CD14-positive monocyte (primary cell): ENCODE measurements at regions not wholly inside any gene's neighbourhood (a gene's known extent, or its start where the extent isn't known, plus 50 kb on each side); places are given as distances from the start of the nearest gene placed in this dataset.

Experiments
- DNase-seq, 3 donors: peaks; one replicate each; pipeline ENCODE4 v3.0.0-alpha.2; 2011 to 2022
- H2AFZ ChIP-seq: 2 replicates; pipeline ENCODE4 v1.6.0; 2012; ENCODE audit warnings: mild to moderate bottlenecking, low read depth, low read length, inconsistent platforms; ENCODE audit not compliant: insufficient read depth, poor library complexity, severe bottlenecking
- H3K27ac ChIP-seq, 2 donors: 1 replicate in 1 of 2; 2 replicates in 1 of 2; pipeline ENCODE4 v1.5.1; 2012 to 2013; ENCODE audit warnings: low read length in 2 of 2, control low read depth in 1 of 2, inconsistent platforms in 1 of 2, low read depth in 1 of 2, mild to moderate bottlenecking in 1 of 2
- H3K27me3 ChIP-seq, 2 donors: one replicate each; pipeline versions ENCODE4 v1.6.0 to v1.6.1; 2011 to 2013; ENCODE audit warnings: low read length in 2 of 2; ENCODE audit not compliant: control insufficient read depth in 2 of 2, insufficient read depth in 2 of 2
- H3K36me3 ChIP-seq, 2 donors: replicated peaks in 1 of 2; 1 replicate in 1 of 2; 2 replicates in 1 of 2; pipeline versions ENCODE4 v1.5.1 to v1.6.1; 2012 to 2013; ENCODE audit warnings: low read length in 2 of 2, control low read depth in 1 of 2, inconsistent platforms in 1 of 2, mild to moderate bottlenecking in 1 of 2; ENCODE audit not compliant: insufficient read depth in 2 of 2, control insufficient read depth in 1 of 2
- H3K4me1 ChIP-seq, 2 donors: 1 replicate in 1 of 2; 2 replicates in 1 of 2; pipeline versions ENCODE4 v1.5.1 to v1.6.1; 2012 to 2013; ENCODE audit warnings: low read length in 2 of 2, control low read depth in 1 of 2, inconsistent platforms in 1 of 2, mild to moderate bottlenecking in 1 of 2, moderate library complexity in 1 of 2; ENCODE audit not compliant: insufficient read depth in 2 of 2, control insufficient read depth in 1 of 2
- H3K4me2 ChIP-seq: replicated peaks from 2 replicates; pipeline ENCODE3; 2012; ENCODE audit warnings: low read length, moderate library complexity, mild to moderate bottlenecking; ENCODE audit not compliant: poor library complexity, severe bottlenecking; ENCODE audit errors: extremely low read depth
- H3K4me3 ChIP-seq, 3 experiments: fragments of 200-600 bp in 1 of 3; sonication (generic) in 1 of 3; replicated peaks in 1 of 3; 1 replicate in 2 of 3; 2 replicates in 1 of 3; pipeline ENCODE4 v1.5.1; 2011 to 2013; ENCODE audit warnings: low read length in 3 of 3, mild to moderate bottlenecking in 3 of 3, control low read depth in 2 of 3, low read depth in 2 of 3, inconsistent platforms in 1 of 3, moderate library complexity in 1 of 3
- H3K79me2 ChIP-seq: 2 replicates; pipeline ENCODE4 v1.6.0; 2012; ENCODE audit warnings: mild to moderate bottlenecking, control low read depth, inconsistent platforms, low read length, moderate library complexity; ENCODE audit not compliant: insufficient read depth
- H3K9ac ChIP-seq: 2 replicates; pipeline ENCODE4 v1.6.0; 2017; ENCODE audit warnings: low read length, mild to moderate bottlenecking; ENCODE audit not compliant: insufficient read depth, poor library complexity, severe bottlenecking
- H3K9me3 ChIP-seq, 2 donors: replicated peaks in 1 of 2; 1 replicate in 1 of 2; 2 replicates in 1 of 2; pipeline versions ENCODE4 v1.5.1 to v1.6.1; 2012 to 2013; ENCODE audit warnings: low read length in 2 of 2, control low read depth in 1 of 2; ENCODE audit not compliant: control insufficient read depth in 1 of 2, insufficient read depth in 1 of 2
- H4K20me1 ChIP-seq: 2 replicates; pipeline ENCODE4 v1.6.0; 2012; ENCODE audit warnings: mild to moderate bottlenecking, low read length, control low read depth, moderate library complexity; ENCODE audit not compliant: insufficient read depth
- H3K27ac Mint-ChIP-seq, 7 donors: one replicate each; pipeline ENCODE4 v1.8.0; 2020; ENCODE audit warnings: mild to moderate bottlenecking in 7 of 7, mixed read lengths in 7 of 7, moderate library complexity in 6 of 7, inconsistent platforms in 2 of 7
- H3K27me3 Mint-ChIP-seq, 3 donors: one replicate each; pipeline ENCODE4 v1.8.0; 2021 to 2022; ENCODE audit warnings: low read depth in 3 of 3, mild to moderate bottlenecking in 3 of 3, mixed read lengths in 3 of 3, moderate library complexity in 3 of 3, inconsistent platforms in 1 of 3
- H3K36me3 Mint-ChIP-seq, 2 donors: one replicate each; pipeline ENCODE4 v1.8.0; 2020; ENCODE audit warnings: mixed read lengths in 2 of 2, inconsistent platforms in 1 of 2, mild to moderate bottlenecking in 1 of 2
- H3K4me1 Mint-ChIP-seq: one replicate; pipeline ENCODE4 v1.8.0; 2020; ENCODE audit warnings: mild to moderate bottlenecking, mixed read lengths
- H3K4me3 Mint-ChIP-seq, 2 donors: one replicate each; pipeline ENCODE4 v1.8.0; 2020; ENCODE audit warnings: mild to moderate bottlenecking in 2 of 2, mixed read lengths in 2 of 2, moderate library complexity in 1 of 2
- H3K9me3 Mint-ChIP-seq, 7 donors: one replicate each; pipeline ENCODE4 v1.8.0; 2020 to 2022; ENCODE audit warnings: mixed read lengths in 7 of 7, mild to moderate bottlenecking in 6 of 7, moderate library complexity in 6 of 7, inconsistent platforms in 2 of 7
- CTCF ChIP-seq: fragments of 200-600 bp; IDR thresholded peaks from one replicate; pipeline ENCODE4 v1.8.0; 2022; ENCODE audit warnings: antibody characterized with exemption, mild to moderate bottlenecking
- WGBS: methylation state at CpG from one replicate; pipeline ENCODE4 v1.1.5; 2013; ENCODE audit warnings: missing lambda C conversion rate; ENCODE audit not compliant: insufficient coverage; 5-methylcytosine and 5-hydroxymethylcytosine counted together
- intact Hi-C, 2 donors: fragments of 100-400 bp; cut with micrococcal nuclease; formaldehyde crosslinking; loops; one replicate each; pipeline versions ENCODE4 v1.15.0 to v1.15.1; 2023

GRCh38 chr10:120172356-120172755 lies 279.8 kb downstream of the SEC23IP start:
- H3K4me2 ChIP-seq = no peak overlapping the region
- Mint-ChIP-seq H3K27ac (peak overlapping the region in 1 of 7 donors; percentile 54), H3K36me3 (no peaks in the 10 kb centered on the region)

GRCh38 chr10:120174491-120174890 lies 282.0 kb downstream of the SEC23IP start:
- H3K9me3 Mint-ChIP-seq = peaks cover 0 to 1% (median 0%) of the 10 kb centered on the region in 7 donors
- no peak overlapping the region for H3K4me3 Mint-ChIP-seq
- Histone ChIP-seq H3K36me3 (no peaks in the 10 kb centered on the region), H3K4me1 (no peaks in the 10 kb centered on the region), H3K9me3 (no peaks in the 10 kb centered on the region), H3K4me2 (no peak overlapping the region), H3K27me3 (no peaks in the 10 kb centered on the region), H3K79me2 (no peaks in the 10 kb centered on the region), H4K20me1 (no peaks in the 10 kb centered on the region), H3K27ac (no peak overlapping the region), H3K4me3 (no peak overlapping the region), H3K9ac (no peak overlapping the region), H2AFZ (no peak overlapping the region)
- intact Hi-C loops = no loop called here
- no peak for TF ChIP-seq CTCF
- H3K4me1 Mint-ChIP-seq = no peaks in the 10 kb centered on the region
- H3K27me3 Mint-ChIP-seq = peaks cover 0 to 2% (median 2%) of the 10 kb centered on the region in 3 donors
- no peak for DNase-seq
- no CpG with 5 or more reads among the region's 1 CpG for WGBS
- H3K27ac Mint-ChIP-seq = no peak overlapping the region
- H3K36me3 Mint-ChIP-seq = no peaks in the 10 kb centered on the region

More at GRCh38 chr10:120172356-120172755, 279.8 kb downstream of the SEC23IP start:
- Mint-ChIP-seq H3K27me3 (peaks cover 0 to 2% (median 2%) of the 10 kb centered on the region in 3 donors), H3K9me3 (peaks cover 0 to 1% (median 0%) of the 10 kb centered on the region in 7 donors), H3K4me1 (no peaks in the 10 kb centered on the region), H3K4me3 (no peak overlapping the region)
- Histone ChIP-seq H3K36me3 (no peaks in the 10 kb centered on the region), H4K20me1 (no peaks in the 10 kb centered on the region), H3K27ac (no peak overlapping the region), H3K79me2 (no peaks in the 10 kb centered on the region), H2AFZ (no peak overlapping the region), H3K4me1 (no peaks in the 10 kb centered on the region), H3K9ac (no peak overlapping the region), H3K9me3 (no peaks in the 10 kb centered on the region), H3K27me3 (no peaks in the 10 kb centered on the region), H3K4me3 (no peak overlapping the region)
- 100% methylated on average over 2 of the region's 4 CpGs for WGBS
- intact Hi-C loops = no loop called here
- no peak for TF ChIP-seq CTCF
- no peak for DNase-seq
